HEK293T (cell line): ENCODE measurements at regions not wholly inside any gene's neighbourhood (a gene's known extent, or its start where the extent isn't known, plus 50 kb on each side); places are given as distances from the start of the nearest gene placed in this dataset.

Experiments
- CTCF ChIA-PET: fragments of 350-600 bp; formaldehyde crosslinking; extraction: SDS; loops from one replicate; lab custom pipeline; 2021; ENCODE audit warnings: antibody characterized with exemption, inconsistent platforms; lab: Yijun Ruan, JAX
- POLR2A ChIA-PET: fragments of 350-600 bp; formaldehyde crosslinking; extraction: SDS; loops from one replicate; lab custom pipeline; 2020; ENCODE audit warnings: antibody characterized with exemption, inconsistent platforms; lab: Yijun Ruan, JAX
- DNase-seq: peaks from one replicate; pipeline ENCODE4 v3.0.0; 2012; ENCODE audit warnings: mixed read lengths; ENCODE audit errors: extremely low spot score
- ARNT ChIP-seq: fragments of 450-650 bp; IDR thresholded peaks from 2 replicates; pipeline ENCODE4 v1.6.1; 2017; ENCODE audit warnings: mild to moderate bottlenecking
- BHLHE40 ChIP-seq: fragments of 450-650 bp; IDR thresholded peaks from 2 replicates; pipeline ENCODE4 v1.6.1; 2016; ENCODE audit warnings: mild to moderate bottlenecking, moderate library complexity, borderline replicate concordance
- CTBP1 ChIP-seq: fragments of 450-650 bp; IDR thresholded peaks from 2 replicates; pipeline ENCODE4 v1.6.1; 2016; ENCODE audit warnings: borderline replicate concordance
- ELF4 ChIP-seq: fragments of 450-650 bp; IDR thresholded peaks from 2 replicates; pipeline ENCODE4 v1.6.1; 2017; ENCODE audit warnings: antibody characterized with exemption
- FOXA1 ChIP-seq: fragments of 450-650 bp; IDR thresholded peaks from 2 replicates; pipeline ENCODE4 v1.6.1; 2016; ENCODE audit warnings: mild to moderate bottlenecking
- FOXK2 ChIP-seq: fragments of 450-650 bp; IDR thresholded peaks from 2 replicates; pipeline ENCODE4 v1.6.1; 2016; ENCODE audit warnings: mild to moderate bottlenecking
- FOXM1 ChIP-seq: fragments of 450-650 bp; IDR thresholded peaks from 2 replicates; pipeline ENCODE4 v1.6.1; 2017; ENCODE audit warnings: mild to moderate bottlenecking, borderline replicate concordance
- HDGF ChIP-seq: fragments of 450-650 bp; IDR thresholded peaks from 2 replicates; pipeline ENCODE4 v1.6.1; 2017; ENCODE audit warnings: antibody characterized with exemption, borderline replicate concordance
- L3MBTL2 ChIP-seq: fragments of 450-650 bp; conservative IDR thresholded peaks from 2 replicates; pipeline ENCODE4 v1.6.1; 2016; ENCODE audit warnings: mild to moderate bottlenecking
- LEF1 ChIP-seq: fragments of 450-650 bp; IDR thresholded peaks from 2 replicates; pipeline ENCODE4 v1.6.1; 2017; ENCODE audit warnings: mild to moderate bottlenecking, borderline replicate concordance
- NFRKB ChIP-seq: fragments of 450-650 bp; IDR thresholded peaks from 2 replicates; pipeline ENCODE4 v1.6.1; 2016; ENCODE audit warnings: mild to moderate bottlenecking, moderate library complexity
- SP1 ChIP-seq: fragments of 450-650 bp; IDR thresholded peaks from 2 replicates; pipeline ENCODE4 v1.6.1; 2017
- SUZ12 ChIP-seq: fragments of 450-650 bp; IDR thresholded peaks from 2 replicates; pipeline ENCODE4 v1.6.1; 2016; ENCODE audit warnings: mild to moderate bottlenecking
- TARDBP ChIP-seq: fragments of 450-650 bp; IDR thresholded peaks from 2 replicates; pipeline ENCODE4 v1.6.1; 2016
- ZNF384 ChIP-seq: fragments of 450-650 bp; IDR thresholded peaks from 2 replicates; pipeline ENCODE4 v1.6.1; 2016
- TF ChIP-seq, protein P1 (sequence below): fragments of 450-650 bp; IDR thresholded peaks from 2 replicates; pipeline ENCODE4 v1.6.1; 2016

GRCh38 chr4:120318196-120318846, 251.7 kb upstream of the MAD2L1 start:
- DNase-seq, result no peak
- CTCF ChIA-PET, result no interaction called here
- POLR2A ChIA-PET, result interaction anchor here (0.7 kb wide), 1 partner anchor 190 kb away, joined by 3 read pairs; no protein-coding TSS in a partner anchor
- TF ChIP-seq ELF4 (no peak), CTBP1 (no peak), TARDBP (no peak), NFRKB (no peak), HDGF (no peak), LEF1 (no peak)

GRCh38 chr4:120317713-120318112, 251.1 kb upstream of the MAD2L1 start:
- TF ChIP-seq L3MBTL2 (peak; percentile 35; the same call in 1 of the 2 replicates), ZNF384 (no peak), SP1 (no peak), ELF4 (no peak), LEF1 (no peak), FOXA1 (no peak)
- TF ChIP-seq, protein P1, sequence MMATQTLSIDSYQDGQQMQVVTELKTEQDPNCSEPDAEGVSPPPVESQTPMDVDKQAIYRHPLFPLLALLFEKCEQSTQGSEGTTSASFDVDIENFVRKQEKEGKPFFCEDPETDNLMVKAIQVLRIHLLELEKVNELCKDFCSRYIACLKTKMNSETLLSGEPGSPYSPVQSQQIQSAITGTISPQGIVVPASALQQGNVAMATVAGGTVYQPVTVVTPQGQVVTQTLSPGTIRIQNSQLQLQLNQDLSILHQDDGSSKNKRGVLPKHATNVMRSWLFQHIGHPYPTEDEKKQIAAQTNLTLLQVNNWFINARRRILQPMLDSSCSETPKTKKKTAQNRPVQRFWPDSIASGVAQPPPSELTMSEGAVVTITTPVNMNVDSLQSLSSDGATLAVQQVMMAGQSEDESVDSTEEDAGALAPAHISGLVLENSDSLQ, result no peak
- POLR2A ChIA-PET, result interaction anchor here (0.7 kb wide), 1 partner anchor 190 kb away, joined by 3 read pairs; no protein-coding TSS in a partner anchor
- CTCF ChIA-PET, result no interaction called here
- no peak for DNase-seq

DNA sequence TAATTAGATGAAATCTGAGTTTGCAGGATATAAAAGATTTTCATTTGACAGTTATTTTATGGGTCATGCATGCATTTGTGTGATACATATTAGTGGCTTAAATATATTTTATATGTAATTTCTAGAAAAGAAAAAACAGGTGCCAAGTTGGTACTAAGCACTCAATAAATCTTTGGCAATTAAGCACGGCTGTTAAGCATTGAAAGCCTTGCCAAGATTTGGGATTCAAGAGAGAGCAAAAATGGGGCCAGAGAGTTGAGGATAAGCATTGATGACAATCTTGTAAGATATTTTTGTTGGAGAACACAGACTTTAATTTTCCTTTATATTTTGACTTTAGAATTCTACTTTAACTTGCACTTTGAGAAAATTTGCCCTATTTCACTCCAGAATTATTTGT, 249.8 kb upstream of the MAD2L1 start:
- ChIA-PET CTCF (no interaction called here), POLR2A (no interaction called here)
- no peak for TF ChIP-seq FOXA1
- no peak for TF ChIP-seq ELF4
- TF ChIP-seq NFRKB, result no peak
- no peak for TF ChIP-seq ARNT
- DNase-seq, result no peak

DNA sequence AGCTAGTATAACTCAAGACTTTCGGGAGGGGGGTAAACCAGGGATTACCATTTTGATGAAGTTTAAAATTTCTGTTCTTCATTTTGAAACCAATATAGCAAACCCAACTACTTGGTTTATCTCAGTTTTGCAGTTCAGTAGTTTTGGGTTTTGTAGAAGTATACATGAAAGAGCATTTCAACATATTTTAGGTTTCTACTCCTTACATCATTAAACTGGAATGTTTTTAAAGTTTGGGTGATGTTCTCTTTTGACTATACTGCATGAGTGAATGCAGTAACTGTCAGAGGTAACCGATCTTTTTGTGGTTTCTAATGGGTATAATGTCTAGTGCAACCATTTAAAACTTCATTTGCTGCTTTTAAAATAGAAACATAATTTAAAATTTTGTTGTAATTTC, 248.3 kb upstream of the MAD2L1 start:
- ChIA-PET POLR2A (no interaction called here), CTCF (no interaction called here)
- no peak for TF ChIP-seq BHLHE40
- TF ChIP-seq TARDBP, result no peak
- TF ChIP-seq FOXK2, result no peak
- no peak for TF ChIP-seq ELF4
- TF ChIP-seq SUZ12, result no peak
- TF ChIP-seq ARNT, result no peak
- TF ChIP-seq LEF1, result no peak
- TF ChIP-seq CTBP1, result no peak
- TF ChIP-seq ZNF384, result no peak
- TF ChIP-seq NFRKB, result no peak
- no peak for TF ChIP-seq HDGF
- no peak for TF ChIP-seq FOXA1
- TF ChIP-seq FOXM1, result no peak
- TF ChIP-seq, protein P1, result no peak
- no peak for DNase-seq

GRCh38 chr4:120304801-120305200, 238.2 kb upstream of the MAD2L1 start:
- no peak for DNase-seq
- TF ChIP-seq BHLHE40 (no peak), FOXK2 (no peak), FOXA1 (no peak), NFRKB (no peak), FOXM1 (no peak), ARNT (no peak)
- ChIA-PET CTCF (no interaction called here), POLR2A (no interaction called here)

GRCh38 chr4:120299631-120300030, 233.0 kb upstream of the MAD2L1 start:
- TF ChIP-seq, protein P1, result peak; percentile 54
- TF ChIP-seq CTBP1, result no peak
- no peak for DNase-seq
- ChIA-PET CTCF (no interaction called here), POLR2A (no interaction called here)

- ChIA-PET POLR2A (no interaction called here), CTCF (no interaction called here)
- no peak for DNase-seq
- TF ChIP-seq FOXK2 (no peak), FOXA1 (no peak), SP1 (no peak), ELF4 (no peak), NFRKB (no peak), SUZ12 (no peak), FOXM1 (no peak), HDGF (no peak)
- TF ChIP-seq, protein P1, result no peak
These were observed 226.7 kb upstream of the MAD2L1 start for GRCh38 chr4:120293341-120293740.
